ENCODE measurements at regions not wholly inside any gene's neighbourhood (a gene's known extent, or its start where the extent isn't known, plus 50 kb on each side); places are given as distances from the start of the nearest gene placed in this dataset.

DNA sequence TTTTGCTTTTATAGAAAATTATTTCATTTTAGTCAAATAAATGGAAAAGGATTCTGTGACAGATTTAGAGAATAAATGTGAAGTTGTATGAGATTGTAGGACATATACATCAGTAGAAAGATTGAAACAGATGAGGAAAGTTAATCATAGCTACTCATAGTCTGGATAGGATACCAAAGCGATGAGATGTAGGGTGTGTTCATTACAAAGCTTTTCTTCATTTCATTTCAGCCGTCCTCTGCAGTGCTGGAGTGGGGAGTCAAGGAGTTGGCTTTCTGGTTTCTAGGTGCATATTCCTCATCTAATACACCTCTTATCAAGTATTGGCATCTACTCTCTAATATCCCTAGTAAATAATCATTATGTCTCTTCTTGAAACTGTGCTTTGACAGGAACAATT is 149.5 kb upstream of the NEGR1 start:
- TF ChIP-seq FOS (IDR thresholded peaks at IDR 0.05; ENCODE audit: borderline replicate concordance, insufficient read depth, low read length): no peak
- no peak for TF ChIP-seq POLR2AphosphoS5 (IDR thresholded peaks at IDR 0.05; ENCODE audit: insufficient read depth, low read depth, low read length)
- TF ChIP-seq POLR2A (IDR thresholded peaks at IDR 0.05; ENCODE audit: low read depth, low read length): no peak
- no peak for TF ChIP-seq MYC (IDR thresholded peaks at IDR 0.05; ENCODE audit: low read depth, low read length)
- TF ChIP-seq, protein P1, sequence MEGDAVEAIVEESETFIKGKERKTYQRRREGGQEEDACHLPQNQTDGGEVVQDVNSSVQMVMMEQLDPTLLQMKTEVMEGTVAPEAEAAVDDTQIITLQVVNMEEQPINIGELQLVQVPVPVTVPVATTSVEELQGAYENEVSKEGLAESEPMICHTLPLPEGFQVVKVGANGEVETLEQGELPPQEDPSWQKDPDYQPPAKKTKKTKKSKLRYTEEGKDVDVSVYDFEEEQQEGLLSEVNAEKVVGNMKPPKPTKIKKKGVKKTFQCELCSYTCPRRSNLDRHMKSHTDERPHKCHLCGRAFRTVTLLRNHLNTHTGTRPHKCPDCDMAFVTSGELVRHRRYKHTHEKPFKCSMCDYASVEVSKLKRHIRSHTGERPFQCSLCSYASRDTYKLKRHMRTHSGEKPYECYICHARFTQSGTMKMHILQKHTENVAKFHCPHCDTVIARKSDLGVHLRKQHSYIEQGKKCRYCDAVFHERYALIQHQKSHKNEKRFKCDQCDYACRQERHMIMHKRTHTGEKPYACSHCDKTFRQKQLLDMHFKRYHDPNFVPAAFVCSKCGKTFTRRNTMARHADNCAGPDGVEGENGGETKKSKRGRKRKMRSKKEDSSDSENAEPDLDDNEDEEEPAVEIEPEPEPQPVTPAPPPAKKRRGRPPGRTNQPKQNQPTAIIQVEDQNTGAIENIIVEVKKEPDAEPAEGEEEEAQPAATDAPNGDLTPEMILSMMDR (IDR thresholded peaks at IDR 0.05; ENCODE audit: extremely low read depth in 1 of 2, insufficient read depth in 1 of 2, low read depth in 1 of 2, low read length in 2 of 2): no peak

All from endothelial cell of umbilical vein (primary cell).